Suprapubic skin (tissue), 4 donors: ENCODE measurements at regions not wholly inside any gene's neighbourhood (a gene's known extent, or its start where the extent isn't known, plus 50 kb on each side); places are given as distances from the start of the nearest gene placed in this dataset.
A peak's percentile ranks its signal among the peaks of the same experiment; 100 is the strongest.
"Not testable (repeated sequence)": the region's sequence is repeated elsewhere in the genome, so short reads cannot be mapped to it uniquely, and the experiment has no call there.

Source experiments
- DNase-seq, 2 donors: peaks; one replicate each; pipeline ENCODE4 v3.0.0-alpha.2; 2019; ENCODE audit warnings: low spot score in 2 of 2
- H3K27ac ChIP-seq: fragments of 200-600 bp; sonication (generic); one replicate; pipeline ENCODE4 v1.5.1; 2019
- H3K27me3 ChIP-seq: fragments of 200-600 bp; sonication (generic); one replicate; pipeline ENCODE4 v1.5.1; 2019
- H3K36me3 ChIP-seq: fragments of 200-600 bp; sonication (generic); one replicate; pipeline ENCODE4 v1.5.1; 2019
- H3K4me1 ChIP-seq: fragments of 200-600 bp; sonication (generic); one replicate; pipeline ENCODE4 v1.5.1; 2019
- H3K4me3 ChIP-seq: fragments of 200-600 bp; sonication (generic); one replicate; pipeline ENCODE4 v1.5.1; 2019; ENCODE audit warnings: mild to moderate bottlenecking
- H3K9me3 ChIP-seq: fragments of 200-600 bp; sonication (generic); one replicate; pipeline ENCODE4 v1.5.1; 2019
- EP300 ChIP-seq: sonication (generic); formaldehyde crosslinking; IDR thresholded peaks from one replicate; pipeline ENCODE4 v1.6.1; 2017; ENCODE audit warnings: antibody characterized with exemption
- POLR2A ChIP-seq, 2 donors: fragments of 450-650 bp; IDR thresholded peaks; one replicate each; pipeline ENCODE4 v1.6.1; 2017; ENCODE audit warnings: antibody characterized with exemption in 2 of 2, mild to moderate bottlenecking in 2 of 2, moderate library complexity in 2 of 2
- POLR2AphosphoS5 ChIP-seq, 3 donors: sonication (generic); formaldehyde crosslinking; IDR thresholded peaks; one replicate each; pipeline ENCODE4 v1.6.1; 2017; ENCODE audit warnings: antibody characterized with exemption in 3 of 3
- WGBS: methylation state at CpG from one replicate; pipeline ENCODE4 v1.1.5; 2018; 5-methylcytosine and 5-hydroxymethylcytosine counted together
- TF ChIP-seq, protein P1 (sequence below), 2 donors: fragments of 200-600 bp in 1 of 2; fragments of 450-650 bp in 1 of 2; sonication (generic) in 1 of 2; IDR thresholded peaks; one replicate each; pipeline ENCODE4 v1.5.1; 2016 to 2019; ENCODE audit warnings: antibody characterized with exemption in 2 of 2, mild to moderate bottlenecking in 1 of 2, moderate library complexity in 1 of 2

GRCh38 chr12:90456248-90456647 lies 498.7 kb downstream of the CCER1 start:
- no peak for DNase-seq
- Histone ChIP-seq H3K4me1 (no peaks in the 10 kb centered on the region), H3K27me3 (no peaks in the 10 kb centered on the region), H3K36me3 (no peaks in the 10 kb centered on the region), H3K9me3 (no peaks in the 10 kb centered on the region), H3K4me3 (no peak overlapping the region), H3K27ac (no peak overlapping the region)
- TF ChIP-seq EP300 (no peak), POLR2AphosphoS5 (IDR thresholded peaks at IDR 0.05) (no peak), POLR2A (IDR thresholded peaks at IDR 0.05) (no peak)
- TF ChIP-seq, protein P1, sequence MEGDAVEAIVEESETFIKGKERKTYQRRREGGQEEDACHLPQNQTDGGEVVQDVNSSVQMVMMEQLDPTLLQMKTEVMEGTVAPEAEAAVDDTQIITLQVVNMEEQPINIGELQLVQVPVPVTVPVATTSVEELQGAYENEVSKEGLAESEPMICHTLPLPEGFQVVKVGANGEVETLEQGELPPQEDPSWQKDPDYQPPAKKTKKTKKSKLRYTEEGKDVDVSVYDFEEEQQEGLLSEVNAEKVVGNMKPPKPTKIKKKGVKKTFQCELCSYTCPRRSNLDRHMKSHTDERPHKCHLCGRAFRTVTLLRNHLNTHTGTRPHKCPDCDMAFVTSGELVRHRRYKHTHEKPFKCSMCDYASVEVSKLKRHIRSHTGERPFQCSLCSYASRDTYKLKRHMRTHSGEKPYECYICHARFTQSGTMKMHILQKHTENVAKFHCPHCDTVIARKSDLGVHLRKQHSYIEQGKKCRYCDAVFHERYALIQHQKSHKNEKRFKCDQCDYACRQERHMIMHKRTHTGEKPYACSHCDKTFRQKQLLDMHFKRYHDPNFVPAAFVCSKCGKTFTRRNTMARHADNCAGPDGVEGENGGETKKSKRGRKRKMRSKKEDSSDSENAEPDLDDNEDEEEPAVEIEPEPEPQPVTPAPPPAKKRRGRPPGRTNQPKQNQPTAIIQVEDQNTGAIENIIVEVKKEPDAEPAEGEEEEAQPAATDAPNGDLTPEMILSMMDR (IDR thresholded peaks at IDR 0.05) = no peak
- WGBS = 94% methylated on average over 3 of the region's 3 CpGs

DNA sequence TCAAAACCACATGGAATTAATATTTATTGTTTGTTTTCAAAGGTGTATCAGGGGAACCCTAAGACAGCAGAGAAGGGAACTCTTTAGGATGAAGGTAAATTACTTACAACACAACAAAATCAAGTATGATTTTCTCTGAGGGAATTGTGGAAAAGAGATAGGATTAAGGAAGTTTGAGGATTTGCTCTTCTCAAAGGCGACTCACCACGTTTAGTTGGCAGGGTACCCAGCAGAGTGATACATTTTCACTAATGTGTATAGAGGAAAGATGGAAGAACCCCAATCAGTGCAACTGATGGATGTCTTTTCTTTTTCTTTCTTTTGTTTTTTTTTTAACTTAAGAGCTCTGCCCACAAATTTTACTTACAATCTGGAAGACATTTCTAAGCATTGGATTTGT lies 499.2 kb downstream of the CCER1 start:
- no peaks in the 10 kb centered on the region for H3K4me1 ChIP-seq
- no peak for DNase-seq
- no peak overlapping the region for H3K27ac ChIP-seq
- H3K27me3 ChIP-seq = no peaks in the 10 kb centered on the region
- 35% methylated on average over 2 of the region's 2 CpGs for WGBS
- H3K9me3 ChIP-seq = no peaks in the 10 kb centered on the region
- no peaks in the 10 kb centered on the region for H3K36me3 ChIP-seq
- no peak overlapping the region for H3K4me3 ChIP-seq
- TF ChIP-seq POLR2AphosphoS5 (IDR thresholded peaks at IDR 0.05) (no peak), EP300 (no peak), POLR2A (IDR thresholded peaks at IDR 0.05) (no peak)
- TF ChIP-seq, protein P1 (IDR thresholded peaks at IDR 0.05) = no peak

DNA sequence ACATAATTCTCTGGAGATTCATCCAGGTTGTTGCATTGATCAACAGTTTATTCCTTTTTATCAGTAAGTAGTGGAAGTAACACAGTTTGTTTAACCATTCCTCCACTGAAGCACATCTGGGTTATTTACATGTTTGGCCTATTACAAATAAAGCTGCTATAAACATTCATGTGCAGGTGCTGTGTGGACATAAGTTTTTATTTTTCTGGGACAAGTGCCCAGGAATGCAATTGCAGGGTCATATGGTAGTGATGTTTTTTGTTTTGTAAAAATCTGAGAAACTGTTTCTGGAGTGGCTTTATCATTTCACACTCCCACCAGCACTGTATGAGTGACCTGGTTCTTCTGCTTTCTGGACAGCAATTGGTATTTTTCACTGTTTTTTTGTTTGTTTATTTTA lies 505.4 kb downstream of the CCER1 start:
- Histone ChIP-seq H3K27ac (no peak overlapping the region), H3K9me3 (no peaks in the 10 kb centered on the region), H3K4me3 (no peak overlapping the region), H3K36me3 (no peaks in the 10 kb centered on the region), H3K27me3 (no peaks in the 10 kb centered on the region), H3K4me1 (no peaks in the 10 kb centered on the region)
- no peak for TF ChIP-seq EP300
- TF ChIP-seq, protein P1 (IDR thresholded peaks at IDR 0.05) = no peak
- TF ChIP-seq POLR2A (IDR thresholded peaks at IDR 0.05) = no peak
- TF ChIP-seq POLR2AphosphoS5 (IDR thresholded peaks at IDR 0.05) = no peak
- DNase-seq = no peak

DNA sequence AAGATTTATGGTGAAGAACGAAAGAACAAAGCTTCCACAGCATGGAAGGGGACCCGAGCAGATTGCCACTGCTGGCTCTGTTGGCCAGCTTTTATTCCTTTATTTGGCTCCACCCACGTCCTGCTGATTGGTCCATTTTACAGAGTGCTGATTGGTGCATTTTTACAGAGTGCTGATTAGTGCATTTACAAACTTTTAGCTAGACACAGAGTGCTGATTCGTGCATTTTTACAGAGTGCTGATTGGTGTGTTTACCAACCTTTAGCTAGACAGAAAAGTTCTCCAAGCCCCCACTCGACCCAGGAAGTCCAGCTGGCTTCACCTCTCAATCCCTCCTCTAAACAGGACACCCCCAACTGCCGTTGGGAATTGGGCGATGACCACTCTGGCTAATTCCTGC lies 511.5 kb downstream of the CCER1 start:
- H3K27ac ChIP-seq, H3K27me3 ChIP-seq, H3K4me1 ChIP-seq, H3K4me3 ChIP-seq, H3K36me3 ChIP-seq, DNase-seq: not testable (repeated sequence)
- WGBS = 81% methylated on average over 7 of the region's 7 CpGs
- H3K9me3 ChIP-seq = peaks cover 11% of the 10 kb centered on the region

- no peak for DNase-seq
- Histone ChIP-seq H3K9me3 (peaks cover 11% of the 10 kb centered on the region), H3K27ac (no peak overlapping the region), H3K4me1 (no peaks in the 10 kb centered on the region), H3K4me3 (no peak overlapping the region), H3K36me3 (no peaks in the 10 kb centered on the region), H3K27me3 (no peaks in the 10 kb centered on the region)
- 84% methylated on average over 1 of the region's 1 CpG for WGBS
- no peak for TF ChIP-seq POLR2AphosphoS5 (IDR thresholded peaks at IDR 0.05)
- TF ChIP-seq EP300 = no peak
- no peak for TF ChIP-seq POLR2A (IDR thresholded peaks at IDR 0.05)
- TF ChIP-seq, protein P1 (IDR thresholded peaks at IDR 0.05) = no peak
Measured at GRCh38 chr12:90441431-90441830, 513.5 kb downstream of the CCER1 start.

DNA sequence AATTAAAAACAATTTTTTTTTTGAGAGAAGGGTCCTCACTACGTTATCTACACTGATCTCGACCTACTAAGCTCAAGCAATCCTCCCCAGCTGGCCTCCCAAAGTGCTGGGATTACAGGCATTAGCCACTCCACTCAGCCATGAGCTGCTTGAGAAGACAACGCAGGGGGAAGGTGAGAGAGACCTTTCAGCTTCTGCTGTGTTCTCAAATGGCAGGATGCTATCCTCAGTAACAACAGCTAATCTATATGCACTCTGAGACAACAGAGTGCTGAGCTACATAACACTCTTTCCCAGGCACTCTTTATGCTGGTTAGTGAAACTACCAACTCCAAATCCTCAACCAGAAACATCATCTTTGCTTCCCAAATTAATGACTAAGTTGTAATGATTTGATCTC lies 526.1 kb downstream of the CCER1 start:
- Histone ChIP-seq H3K9me3 (no peaks in the 10 kb centered on the region), H3K4me3 (no peak overlapping the region), H3K27ac (peak overlapping the region; percentile 29), H3K4me1 (peaks cover 2% of the 10 kb centered on the region), H3K36me3 (no peaks in the 10 kb centered on the region), H3K27me3 (no peaks in the 10 kb centered on the region)
- TF ChIP-seq POLR2AphosphoS5 (IDR thresholded peaks at IDR 0.05) (no peak), EP300 (no peak), POLR2A (IDR thresholded peaks at IDR 0.05) (no peak)
- TF ChIP-seq, protein P1 (IDR thresholded peaks at IDR 0.05) = no peak
- 81% methylated on average over 3 of the region's 3 CpGs for WGBS
- DNase-seq = no peak
